ENCODE measurements at regions not wholly inside any gene's neighbourhood (a gene's known extent, or its start where the extent isn't known, plus 50 kb on each side); places are given as distances from the start of the nearest gene placed in this dataset.
"Not testable (repeated sequence)": the region's sequence is repeated elsewhere in the genome, so short reads cannot be mapped to it uniquely, and the experiment has no call there.

GRCh38 chr6:60782698-60783464 is 1503.1 kb downstream of the KHDRBS2 start:
- not testable (repeated sequence) for DNase-seq

GRCh38 chr6:60779591-60779990 is 1506.4 kb downstream of the KHDRBS2 start:
- DNase-seq = not testable (repeated sequence)

- not testable (repeated sequence) for DNase-seq
Measured at GRCh38 chr6:60767791-60768499, 1518.1 kb downstream of the KHDRBS2 start.

- DNase-seq = not testable (repeated sequence)
Measured at GRCh38 chr6:60765331-60765730, 1520.7 kb downstream of the KHDRBS2 start.

DNA sequence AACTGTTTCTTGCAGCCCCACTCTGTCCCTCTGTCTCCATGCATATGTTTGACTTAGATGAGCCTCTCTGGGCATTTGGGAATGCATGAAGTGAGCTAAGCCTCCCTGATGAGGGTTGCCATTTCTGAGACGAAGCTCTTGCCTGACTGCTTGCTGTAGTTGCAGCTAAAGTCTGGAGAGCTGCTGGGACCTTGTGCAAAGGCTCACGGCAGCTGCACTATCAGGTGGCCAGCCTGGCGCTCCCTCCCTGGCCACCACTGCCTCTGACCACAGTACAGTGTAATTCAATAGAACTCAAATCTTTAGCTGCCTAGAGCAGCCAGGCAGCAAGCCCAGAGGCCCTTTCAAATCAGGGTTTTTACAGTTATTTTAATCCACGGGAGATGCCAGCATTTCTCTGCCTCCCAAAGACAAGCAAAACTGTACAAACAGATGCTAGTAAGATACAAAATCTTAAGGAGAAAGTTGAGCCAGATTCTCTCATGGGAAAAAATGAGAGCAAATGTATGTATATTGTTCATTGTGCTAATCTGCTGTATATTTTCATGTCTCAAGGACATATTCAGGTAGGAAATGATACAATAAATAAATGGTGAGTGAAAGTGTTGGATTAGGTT is 1522.5 kb downstream of the KHDRBS2 start:
- DNase-seq = not testable (repeated sequence)

- DNase-seq = not testable (repeated sequence)
Measured at GRCh38 chr6:60760928-60761327, 1525.1 kb downstream of the KHDRBS2 start.

GRCh38 chr6:60759149-60759825 is 1526.7 kb downstream of the KHDRBS2 start:
- not testable (repeated sequence) for DNase-seq

GRCh38 chr6:60758725-60759124 is 1527.3 kb downstream of the KHDRBS2 start:
- DNase-seq = not testable (repeated sequence)

DNA sequence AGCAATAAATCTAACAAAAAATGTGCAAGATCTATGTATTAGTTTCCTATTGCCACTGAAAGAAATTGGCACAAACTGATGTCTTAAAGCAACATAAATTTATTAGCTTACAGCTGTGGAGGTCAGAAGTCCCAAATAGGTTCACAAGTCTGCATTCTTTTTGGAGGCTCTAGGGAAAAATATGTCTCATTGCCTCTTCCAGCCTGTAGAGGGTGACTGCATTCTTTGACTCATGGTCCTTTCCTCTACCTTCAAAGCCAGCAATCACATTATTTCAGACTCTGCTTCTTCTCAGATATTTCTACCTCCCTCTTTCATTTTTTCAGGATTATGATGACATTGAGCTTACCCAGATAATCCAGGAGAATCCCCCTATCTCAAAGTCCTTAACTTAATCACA is 1531.1 kb downstream of the KHDRBS2 start:
- no peak for DNase-seq

- not testable (repeated sequence) for DNase-seq
Measured at GRCh38 chr6:60750353-60751081, 1535.5 kb downstream of the KHDRBS2 start.

- DNase-seq = not testable (repeated sequence)
Measured at GRCh38 chr6:60747765-60748556, 1538.1 kb downstream of the KHDRBS2 start.

GRCh38 chr6:60737764-60738425 is 1548.1 kb downstream of the KHDRBS2 start:
- not testable (repeated sequence) for DNase-seq

GRCh38 chr6:60737315-60737714 is 1548.7 kb downstream of the KHDRBS2 start:
- not testable (repeated sequence) for DNase-seq

- not testable (repeated sequence) for DNase-seq
Measured at GRCh38 chr6:60723935-60724334, 1562.1 kb downstream of the KHDRBS2 start.

- DNase-seq = no peak
Measured at GRCh38 chr6:60695232-60695631, 1590.8 kb downstream of the KHDRBS2 start.

DNA sequence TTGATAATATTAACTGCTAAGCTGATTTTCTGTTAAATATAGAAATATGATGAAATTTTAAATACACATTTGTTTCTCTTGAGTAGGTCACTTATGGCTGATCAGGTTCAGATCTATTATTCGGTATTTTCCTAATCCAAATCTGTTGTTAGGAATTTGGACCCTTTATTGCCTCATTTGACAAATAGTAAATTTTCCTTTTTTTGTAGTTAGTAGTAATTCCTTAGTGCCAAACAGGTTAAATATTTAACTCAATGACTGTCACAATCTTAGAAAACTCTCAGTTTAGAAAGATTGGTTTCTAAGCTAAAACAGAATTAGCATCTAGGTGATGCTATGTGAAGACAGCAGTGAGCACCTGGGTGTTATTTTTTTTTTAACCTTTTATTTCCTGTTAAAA is 1598.9 kb downstream of the KHDRBS2 start:
- no peak for DNase-seq

- no peak for DNase-seq
Measured at GRCh38 chr6:60681806-60682205, 1604.2 kb downstream of the KHDRBS2 start.

GRCh38 chr6:60679175-60679574 is 1606.8 kb downstream of the KHDRBS2 start:
- no peak for DNase-seq

DNA sequence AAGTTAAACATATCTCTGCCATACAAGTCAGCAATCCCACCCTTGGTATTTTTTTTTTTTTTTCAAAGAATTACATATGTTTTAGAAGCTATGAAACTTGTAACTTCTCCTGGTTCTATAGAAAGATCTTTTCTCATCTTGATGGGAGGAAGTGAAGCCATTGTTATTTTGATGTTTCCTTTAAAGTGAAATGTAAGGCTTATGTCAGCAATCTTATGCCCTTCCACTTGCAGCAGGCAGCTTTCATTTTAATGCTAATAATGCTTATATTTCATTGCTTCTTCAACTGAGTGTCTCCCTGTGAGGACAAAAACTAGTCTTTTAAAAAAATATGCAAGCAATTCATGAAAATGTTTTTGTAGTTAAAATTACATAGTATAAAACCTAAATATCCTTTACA is 1614.7 kb downstream of the KHDRBS2 start:
- DNase-seq = no peak

- DNase-seq = no peak
Measured at GRCh38 chr6:60670036-60670435, 1616.0 kb downstream of the KHDRBS2 start.

- no peak for DNase-seq
Measured at GRCh38 chr6:60668428-60668827, 1617.6 kb downstream of the KHDRBS2 start.

All from T1000 (cell line).